GM19452 (cell line): ENCODE measurements at regions not wholly inside any gene's neighbourhood (a gene's known extent, or its start where the extent isn't known, plus 50 kb on each side); places are given as distances from the start of the nearest gene placed in this dataset.
"Not testable (repeated sequence)": the region's sequence is repeated elsewhere in the genome, so short reads cannot be mapped to it uniquely, and the experiment has no call there.

Source experiments
- ATAC-seq: cut with Tn5 transposase; IDR thresholded peaks from one replicate; pipeline ENCODE4 v1.9.1; 2021; ENCODE audit not compliant: unreplicated experiment

GRCh38 chr11:80343436-80343835 is 902.6 kb upstream of the TENM4 start:
- no peak for ATAC-seq

GRCh38 chr11:80338231-80338630 is 897.4 kb upstream of the TENM4 start:
- ATAC-seq: no peak

- no peak for ATAC-seq
Measured at GRCh38 chr11:80331694-80332093, 890.9 kb upstream of the TENM4 start.

- no peak for ATAC-seq
Measured at GRCh38 chr11:80330264-80330663, 889.4 kb upstream of the TENM4 start.

- no peak for ATAC-seq
Measured at GRCh38 chr11:80328774-80329173, 887.9 kb upstream of the TENM4 start.

- no peak for ATAC-seq
Measured at GRCh38 chr11:80327956-80328614, 887.3 kb upstream of the TENM4 start.

GRCh38 chr11:80321786-80322185 is 881.0 kb upstream of the TENM4 start:
- no peak for ATAC-seq

GRCh38 chr11:80320765-80321164 is 879.9 kb upstream of the TENM4 start:
- no peak for ATAC-seq

GRCh38 chr11:80320226-80320625 is 879.4 kb upstream of the TENM4 start:
- no peak for ATAC-seq

- ATAC-seq: no peak
Measured at GRCh38 chr11:80317612-80318011, 876.8 kb upstream of the TENM4 start.

GRCh38 chr11:80315200-80315599 is 874.4 kb upstream of the TENM4 start:
- no peak for ATAC-seq

GRCh38 chr11:80309301-80309700 is 868.5 kb upstream of the TENM4 start:
- ATAC-seq: no peak

GRCh38 chr11:80307676-80308075 is 866.8 kb upstream of the TENM4 start:
- no peak for ATAC-seq

- ATAC-seq: no peak
Measured at GRCh38 chr11:80297858-80298632, 857.2 kb upstream of the TENM4 start.

GRCh38 chr11:80293293-80293692 is 852.5 kb upstream of the TENM4 start:
- no peak for ATAC-seq

GRCh38 chr11:80284946-80285785 is 844.3 kb upstream of the TENM4 start:
- no peak for ATAC-seq

GRCh38 chr11:80282643-80283042 is 841.8 kb upstream of the TENM4 start:
- ATAC-seq: no peak

GRCh38 chr11:80281194-80281593 is 840.4 kb upstream of the TENM4 start:
- ATAC-seq: no peak

- ATAC-seq: no peak
Measured at GRCh38 chr11:80280737-80281136, 839.9 kb upstream of the TENM4 start.

GRCh38 chr11:80261776-80262175 is 820.9 kb upstream of the TENM4 start:
- no peak for ATAC-seq

- not testable (repeated sequence) for ATAC-seq
Measured at GRCh38 chr11:80257319-80258015, 816.6 kb upstream of the TENM4 start.
